NCI-H128 (cell line): ENCODE measurements at regions not wholly inside any gene's neighbourhood (a gene's known extent, or its start where the extent isn't known, plus 50 kb on each side); places are given as distances from the start of the nearest gene placed in this dataset.
"Not testable (repeated sequence)": the region's sequence is repeated elsewhere in the genome, so short reads cannot be mapped to it uniquely, and the experiment has no call there.

Source experiments
- DNase-seq: peaks from one replicate; lab custom pipeline; 2025; ENCODE audit not compliant: unreplicated experiment; lab: John Stamatoyannopoulos, UW

DNA sequence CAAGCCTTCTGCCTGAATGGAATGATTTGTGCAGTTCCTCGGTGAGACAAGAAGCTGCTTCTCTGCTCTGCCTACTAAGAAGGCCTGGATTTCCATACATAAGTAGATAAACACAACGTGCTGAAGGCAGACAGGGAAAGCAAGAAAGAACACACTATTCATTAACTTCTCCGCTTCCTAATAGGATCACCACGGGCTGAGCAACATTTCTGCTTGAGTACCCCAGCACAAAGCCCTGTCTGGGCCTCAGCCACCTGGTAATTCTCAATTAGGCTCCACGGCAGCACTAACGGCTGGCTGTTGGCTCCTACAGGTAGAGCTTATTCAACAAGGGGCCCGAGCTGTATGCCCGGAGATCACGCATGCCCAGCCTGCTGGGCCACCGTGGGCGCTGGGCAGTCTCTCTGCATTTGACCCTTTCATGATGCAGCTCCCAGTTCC is 1156.6 kb downstream of the TBC1D22A start:
- no peak for DNase-seq

DNA sequence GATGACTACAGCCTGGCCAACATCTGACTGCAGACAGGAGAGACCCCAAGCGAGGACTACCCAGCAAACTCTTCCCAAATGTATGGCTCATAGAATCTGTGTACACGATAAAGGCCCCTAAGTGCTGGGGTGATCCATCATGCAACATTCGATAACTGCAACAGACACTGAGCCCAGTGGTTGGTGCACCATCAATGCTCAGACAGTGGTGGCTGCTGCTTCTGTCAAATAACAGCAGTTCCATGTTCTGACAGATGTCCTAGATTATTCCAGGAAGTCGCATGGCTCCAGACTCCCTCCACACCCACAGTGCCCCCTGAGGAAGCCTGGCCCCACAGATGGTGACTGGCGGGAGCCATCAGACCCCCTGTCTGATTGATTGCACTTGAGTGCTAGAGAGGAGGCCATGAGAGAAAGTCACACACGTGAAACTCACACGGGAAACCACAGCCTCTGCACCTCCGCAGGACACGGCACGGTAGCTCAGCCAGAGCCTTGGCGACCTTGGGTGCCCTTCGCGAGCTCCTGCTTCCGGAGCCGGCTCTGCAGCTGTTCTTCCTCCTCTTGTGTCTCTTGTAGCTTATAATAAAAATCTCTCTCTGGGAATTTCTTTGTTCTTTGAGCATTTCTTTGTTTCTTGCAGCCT is 1155.9 kb downstream of the TBC1D22A start:
- no peak for DNase-seq

DNA sequence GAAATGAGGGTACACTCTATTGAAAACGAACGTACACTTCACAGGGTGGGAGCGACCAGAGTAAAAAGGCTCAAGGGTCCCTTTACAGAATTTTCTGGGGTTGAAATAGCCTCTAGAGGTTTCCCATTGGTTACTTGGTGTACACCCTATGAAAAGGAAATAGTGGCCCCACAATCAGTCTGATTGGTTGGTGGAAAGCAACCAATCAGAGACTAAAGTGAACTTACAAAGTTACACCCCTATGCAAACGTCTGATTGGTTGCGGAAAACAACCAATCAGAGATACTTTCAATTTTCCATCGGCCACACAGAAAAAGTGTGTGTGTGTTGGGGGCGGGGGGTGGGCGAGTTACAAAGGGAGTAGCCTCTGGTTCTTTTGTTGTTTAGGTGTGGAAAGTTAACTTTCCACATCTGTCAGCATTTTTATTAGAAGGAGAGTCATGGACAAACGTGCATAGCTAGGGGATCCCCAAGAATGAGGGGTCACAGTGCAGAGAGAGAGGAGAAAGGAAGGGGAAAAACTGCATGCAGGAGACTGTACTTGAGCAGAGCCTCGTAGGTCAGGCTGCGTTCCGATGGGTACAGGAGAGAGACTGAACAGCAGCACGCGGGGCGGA is 1152.1 kb downstream of the TBC1D22A start:
- DNase-seq = no peak

DNA sequence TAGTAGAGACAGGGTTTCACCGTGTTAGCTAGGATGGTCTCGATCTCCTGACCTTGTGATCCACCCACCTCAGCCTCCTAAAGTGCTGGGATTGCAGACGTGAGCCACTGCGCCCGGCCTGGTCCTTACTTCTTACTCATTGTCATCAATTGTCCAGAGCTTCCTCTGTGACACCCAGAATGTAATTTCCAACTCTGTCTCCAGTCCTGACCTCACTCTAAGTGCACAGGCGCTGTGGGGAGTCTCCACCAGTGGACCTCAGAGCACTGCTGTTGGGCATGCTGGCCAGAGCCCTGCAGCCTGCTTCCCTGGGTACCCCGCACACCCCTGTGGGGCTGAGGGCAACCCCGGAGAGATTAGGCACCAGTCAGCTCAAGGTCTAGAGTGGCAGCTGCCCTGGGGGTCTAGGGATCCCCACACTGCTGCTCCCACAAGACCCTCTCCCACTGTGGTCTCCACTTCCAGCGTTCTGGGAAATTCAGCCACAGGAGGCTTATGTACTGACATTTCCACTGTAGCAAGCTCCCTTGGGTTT is 1140.3 kb downstream of the TBC1D22A start:
- DNase-seq = no peak

DNA sequence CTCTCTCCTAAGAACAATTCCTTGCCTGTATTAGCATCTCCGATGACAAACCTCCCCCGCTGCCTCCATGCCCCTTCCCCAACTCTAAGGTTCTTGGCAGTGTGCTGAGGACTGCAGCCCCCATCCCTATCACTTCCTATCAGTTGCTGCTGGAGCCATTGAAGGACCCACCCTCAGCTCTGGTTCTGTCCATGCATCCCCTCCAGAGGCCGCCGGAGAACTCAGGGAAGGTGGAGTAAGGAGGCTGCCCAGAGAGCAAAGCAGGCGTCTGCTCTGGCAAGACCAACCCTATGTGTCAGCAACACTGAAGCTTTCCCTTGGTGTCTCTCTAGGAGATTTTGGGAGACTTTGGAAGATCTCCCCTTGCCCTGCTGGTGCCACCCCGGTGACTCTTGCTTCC is 1139.5 kb downstream of the TBC1D22A start:
- no peak for DNase-seq

DNA sequence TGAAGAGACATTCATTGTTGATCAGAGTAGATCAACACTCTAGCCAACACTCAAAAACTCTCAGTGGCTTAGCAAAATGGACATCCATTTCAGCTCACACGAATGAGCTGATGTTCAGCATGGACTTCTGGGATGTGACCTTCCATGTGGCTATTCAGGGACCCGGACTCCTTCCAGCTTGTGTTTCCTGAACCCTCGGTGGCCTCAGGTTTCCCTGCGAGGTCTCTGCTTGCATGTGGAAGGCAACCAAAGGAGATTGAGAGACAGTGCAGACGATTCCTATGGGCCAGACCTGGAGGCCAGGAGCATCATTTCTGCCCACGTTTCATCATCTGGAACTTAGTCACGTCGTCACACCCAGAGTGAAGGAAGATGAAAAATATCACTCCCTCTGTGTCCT is 1137.4 kb downstream of the TBC1D22A start:
- no peak for DNase-seq

DNA sequence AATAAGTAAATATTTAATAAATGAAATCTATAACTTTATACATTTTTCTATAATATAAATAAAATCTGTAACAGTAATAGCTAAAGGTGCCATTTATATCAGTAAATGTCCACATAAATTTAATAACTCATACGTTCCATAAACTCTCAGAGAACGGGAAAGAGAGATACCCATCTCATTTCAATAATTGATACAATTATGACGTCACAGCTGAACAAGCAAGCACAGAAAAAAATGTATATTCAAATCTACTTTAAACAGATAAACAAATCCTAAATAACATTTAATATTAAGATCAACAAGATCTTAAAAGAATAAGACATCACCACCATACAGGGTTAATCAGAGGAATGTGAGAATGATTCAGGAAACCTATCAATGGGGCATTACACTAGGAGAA is 1136.5 kb downstream of the TBC1D22A start:
- DNase-seq = no peak

DNA sequence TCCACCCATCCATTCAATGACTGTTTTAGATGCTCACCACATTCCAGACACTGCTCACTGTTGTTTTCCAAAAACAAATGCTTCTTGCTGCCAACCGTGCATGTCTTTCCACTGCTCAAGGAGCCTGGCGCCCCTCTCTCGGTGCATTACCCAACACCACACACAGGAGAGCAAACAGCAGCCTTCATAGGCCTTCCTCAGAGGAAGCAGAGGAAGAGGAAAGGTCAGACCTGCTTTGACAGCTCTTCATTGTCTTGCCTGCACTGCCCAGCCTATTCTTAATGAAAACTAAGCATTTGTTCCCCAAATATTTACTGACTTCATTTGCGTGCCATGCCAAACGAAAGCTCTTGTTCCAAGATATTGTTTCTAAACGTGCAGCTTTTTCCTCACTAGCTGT is 1129.2 kb downstream of the TBC1D22A start:
- no peak for DNase-seq

DNA sequence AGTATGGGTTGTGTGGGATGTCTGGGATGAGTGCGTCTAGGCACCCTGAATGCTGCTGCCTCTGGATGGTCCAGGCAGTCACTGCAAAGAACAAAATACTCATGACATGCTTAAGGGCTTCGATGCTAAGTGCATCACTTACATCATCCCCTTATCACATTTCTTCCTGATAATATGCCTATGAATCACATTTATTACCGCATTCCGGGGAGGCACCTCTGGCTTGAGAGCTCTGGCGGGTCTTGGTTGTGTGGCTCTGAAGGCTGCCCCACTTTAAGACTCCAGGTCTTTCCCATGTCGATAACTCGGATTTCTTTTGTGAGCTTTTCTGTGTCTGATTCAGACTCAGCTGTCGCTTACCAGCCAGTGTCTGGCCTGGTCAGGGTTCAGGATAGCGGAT is 1126.4 kb downstream of the TBC1D22A start:
- DNase-seq = no peak

DNA sequence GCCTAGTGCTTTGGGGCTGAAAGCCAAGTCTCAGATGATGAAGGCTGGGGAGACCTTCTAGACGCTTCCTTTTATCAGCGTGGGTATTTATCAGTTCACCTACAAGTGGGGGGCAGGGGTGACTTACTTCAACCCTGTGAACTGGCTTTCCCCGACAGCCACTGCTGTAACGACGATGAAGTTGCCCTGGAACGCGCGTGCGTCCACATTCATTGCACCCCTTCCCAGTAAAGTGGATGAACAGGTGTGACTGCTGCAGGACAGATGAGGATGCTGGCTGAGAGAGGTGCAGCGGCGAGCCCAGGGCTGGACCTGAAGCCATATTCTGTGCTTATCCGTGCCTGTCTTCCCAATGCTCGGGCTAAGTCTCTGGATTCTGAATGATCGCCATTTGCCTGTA is 1122.3 kb downstream of the TBC1D22A start:
- DNase-seq = no peak

DNA sequence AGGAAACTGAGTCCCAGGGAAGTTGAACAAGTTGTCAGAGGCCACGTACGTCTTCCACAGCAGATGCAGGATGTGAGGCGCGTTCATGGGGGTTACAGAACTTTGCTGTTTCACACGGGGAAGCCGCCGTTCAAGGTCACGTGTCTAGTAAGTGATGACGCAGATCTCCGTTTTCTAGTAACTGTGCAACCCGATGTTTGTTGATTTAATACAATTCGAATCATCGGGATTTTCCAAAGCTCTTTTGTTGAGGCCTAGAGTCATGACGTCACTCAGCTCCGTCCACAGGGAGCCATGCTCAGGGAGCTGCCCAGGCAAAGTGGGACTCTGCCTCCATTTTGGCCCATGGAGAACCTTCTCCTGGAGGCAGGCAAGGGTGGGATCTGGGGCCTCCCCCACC is 1121.8 kb downstream of the TBC1D22A start:
- no peak for DNase-seq

DNA sequence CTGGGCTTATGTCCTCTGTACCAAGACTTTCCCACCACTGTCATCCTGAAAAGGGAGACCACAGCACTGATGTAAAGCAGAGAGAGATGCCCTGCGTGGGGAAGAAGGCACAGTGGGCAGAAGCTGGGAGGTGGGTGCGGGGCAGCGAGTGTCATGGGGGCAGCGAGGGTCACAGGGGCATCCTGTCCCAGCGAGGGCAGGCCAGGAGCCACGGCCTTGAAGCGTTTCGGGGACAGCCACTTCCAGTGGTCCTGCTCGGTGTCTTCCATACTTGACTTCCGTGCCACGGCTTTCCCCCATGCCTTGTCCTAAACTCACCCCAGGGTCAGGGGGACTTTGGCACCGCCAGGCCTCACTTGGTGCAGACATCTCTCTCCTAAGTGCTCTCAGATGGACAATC is 1121.3 kb downstream of the TBC1D22A start:
- DNase-seq = no peak

DNA sequence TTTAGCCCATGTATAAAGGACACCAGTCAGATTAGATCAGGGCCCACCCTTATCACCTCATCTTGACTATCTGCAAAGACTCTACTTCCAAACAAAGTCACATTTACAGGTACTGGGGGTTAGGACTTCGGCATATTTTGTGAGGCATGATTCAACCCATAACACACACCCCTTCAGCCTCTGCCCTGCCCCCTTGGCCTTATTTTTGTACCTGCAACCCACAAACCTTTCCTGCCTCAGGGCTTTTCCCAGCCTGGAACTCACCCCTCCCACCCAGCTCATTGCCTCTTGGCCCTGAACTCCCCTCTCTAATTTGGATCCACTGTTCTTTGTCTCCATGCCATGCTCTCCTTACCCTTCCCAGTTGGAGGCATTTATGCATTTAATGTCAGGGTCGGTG is 1116.9 kb downstream of the TBC1D22A start:
- no peak for DNase-seq

DNA sequence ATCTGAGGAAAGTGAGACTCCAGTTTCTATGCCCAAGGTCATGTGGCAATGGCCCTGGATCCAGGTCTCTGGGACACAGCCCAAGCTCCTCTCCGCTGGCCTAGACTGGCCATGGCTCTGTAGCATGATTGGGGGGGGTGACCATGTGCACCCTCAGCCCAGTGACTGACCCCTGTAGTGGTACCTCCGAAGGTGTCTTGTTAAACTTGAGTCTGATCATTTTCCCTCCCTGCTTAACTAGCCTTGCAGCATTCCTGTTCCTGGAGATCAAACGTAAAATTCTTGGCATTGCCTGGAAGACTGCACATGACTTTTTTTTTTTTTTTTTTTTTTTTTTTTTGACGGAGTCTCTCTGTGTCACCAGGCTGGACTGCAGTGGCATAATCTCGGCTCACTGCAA is 1116.0 kb downstream of the TBC1D22A start:
- no peak for DNase-seq

DNA sequence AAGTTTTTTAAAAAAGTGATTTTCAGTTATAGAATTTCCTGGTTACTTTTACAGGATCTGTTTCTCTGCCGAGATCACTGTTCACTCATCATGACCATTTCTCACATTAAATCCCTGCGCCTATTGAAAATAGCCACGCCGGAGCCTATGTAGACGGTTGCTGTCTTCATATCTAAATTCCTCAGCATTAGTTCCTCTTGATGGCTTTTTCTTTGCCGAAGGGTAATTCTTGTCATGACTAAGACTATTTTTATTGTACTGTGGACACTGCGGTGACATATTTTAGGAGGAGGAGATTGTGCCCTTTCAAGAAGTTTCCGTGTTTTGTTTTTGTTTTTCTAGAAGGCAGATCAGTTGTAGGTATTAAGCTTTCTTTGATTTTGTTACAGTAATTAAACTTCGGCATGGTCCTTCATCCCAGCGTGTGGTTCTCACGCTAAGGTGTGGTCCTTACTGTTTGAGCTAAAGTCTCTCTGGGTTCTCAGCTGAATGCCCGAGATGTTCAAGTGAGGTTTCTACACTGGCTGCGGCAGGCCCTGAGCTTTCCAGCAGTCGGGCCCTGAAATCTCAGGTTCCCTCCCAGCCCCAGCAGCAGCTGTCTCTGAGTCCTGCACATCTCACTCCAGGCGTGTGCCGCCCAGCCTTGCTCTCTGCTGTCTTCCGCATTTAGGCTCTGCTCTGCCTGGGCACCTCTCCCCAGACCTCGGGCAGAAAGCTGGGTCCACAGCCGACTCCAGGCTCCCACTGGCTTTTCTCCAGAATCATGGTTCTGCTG is 1110.5 kb downstream of the TBC1D22A start:
- DNase-seq = no peak

DNA sequence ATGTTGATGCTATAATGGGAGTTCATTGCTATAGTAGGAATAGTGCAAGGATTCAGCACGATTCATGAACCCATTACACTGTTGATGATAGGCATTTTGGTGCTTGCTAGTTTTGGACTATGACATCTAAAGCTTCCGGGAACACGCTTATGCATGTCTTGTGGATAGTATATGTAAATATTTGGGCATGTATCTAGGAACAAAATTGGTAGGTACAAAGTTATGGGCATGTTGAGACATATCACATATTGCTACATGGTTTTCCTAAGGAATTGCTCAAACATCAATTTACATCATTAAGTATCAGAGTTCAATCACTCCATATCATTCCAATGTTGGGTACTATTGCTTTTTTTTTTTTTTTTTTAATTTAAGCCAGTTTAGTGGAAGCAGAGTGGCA is 1103.2 kb downstream of the TBC1D22A start:
- no peak for DNase-seq

DNA sequence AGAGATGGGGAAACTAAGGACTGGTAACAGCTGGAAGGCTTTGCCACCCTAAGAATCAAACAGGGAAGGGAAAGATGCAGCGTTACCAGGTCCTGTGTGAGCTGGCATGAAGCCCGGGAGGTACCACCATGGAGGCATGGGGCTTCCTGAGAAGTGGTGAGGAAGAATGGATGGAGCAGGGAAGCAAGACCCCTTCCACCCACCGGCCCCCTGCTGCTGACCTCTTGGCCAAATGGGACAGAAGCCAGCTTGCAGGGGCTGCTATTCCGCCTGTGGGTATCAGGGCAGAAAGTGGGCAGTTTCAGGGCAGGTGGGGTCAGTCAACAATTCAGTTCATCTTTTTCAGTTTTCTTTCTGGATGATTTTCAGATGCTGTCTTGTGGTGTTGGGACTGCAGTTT is 1099.9 kb downstream of the TBC1D22A start:
- no peak for DNase-seq

DNA sequence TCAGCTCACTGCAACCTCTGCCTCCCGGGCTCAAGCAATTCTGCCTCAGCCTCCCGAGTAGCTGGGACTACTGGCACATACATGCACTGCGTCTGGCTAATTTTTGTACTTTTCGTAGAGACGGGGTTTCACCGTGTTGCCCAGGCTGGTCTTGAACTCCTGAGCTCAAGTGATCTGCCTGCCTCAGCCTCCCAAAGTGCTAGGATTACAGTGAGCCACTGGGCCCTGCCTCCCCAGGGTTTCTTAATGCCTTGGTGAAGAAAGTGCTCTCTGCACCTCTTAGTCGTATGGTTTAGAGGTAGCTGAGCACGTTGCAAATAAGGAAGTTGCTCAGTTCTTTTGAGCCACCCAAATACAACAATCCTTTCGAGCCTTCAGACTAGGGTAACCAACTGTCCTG is 1098.5 kb downstream of the TBC1D22A start:
- not testable (repeated sequence) for DNase-seq

DNA sequence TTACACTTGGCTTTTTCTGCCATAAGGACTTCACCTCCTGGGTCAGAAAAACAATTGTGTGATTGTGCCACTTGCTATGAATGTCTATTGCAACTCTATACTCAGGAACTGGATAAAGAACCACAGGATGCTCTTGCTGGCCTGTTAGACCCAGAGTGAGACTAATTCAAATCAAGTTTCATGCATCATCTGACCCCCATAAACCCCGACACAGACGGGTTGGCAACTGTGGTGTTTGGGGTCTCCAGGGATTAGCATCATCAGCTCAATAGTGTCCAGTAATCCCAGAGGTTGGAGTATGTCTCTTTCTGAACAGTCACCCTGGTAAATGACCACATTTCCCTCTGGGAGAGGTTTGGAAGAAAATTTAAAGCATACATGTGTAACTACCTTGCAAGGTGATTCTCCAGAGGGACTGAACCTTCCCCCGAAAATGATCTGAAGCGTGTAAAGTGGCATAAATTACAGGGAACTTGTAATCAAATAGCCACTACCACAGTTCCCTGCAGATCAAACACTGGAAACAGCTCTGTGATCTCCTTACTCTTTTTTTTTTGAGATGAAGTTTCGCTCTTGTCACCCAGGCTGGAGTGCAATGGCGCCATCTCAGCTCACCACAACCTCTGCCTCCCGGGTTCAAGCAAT is 1097.6 kb downstream of the TBC1D22A start:
- DNase-seq = no peak

DNA sequence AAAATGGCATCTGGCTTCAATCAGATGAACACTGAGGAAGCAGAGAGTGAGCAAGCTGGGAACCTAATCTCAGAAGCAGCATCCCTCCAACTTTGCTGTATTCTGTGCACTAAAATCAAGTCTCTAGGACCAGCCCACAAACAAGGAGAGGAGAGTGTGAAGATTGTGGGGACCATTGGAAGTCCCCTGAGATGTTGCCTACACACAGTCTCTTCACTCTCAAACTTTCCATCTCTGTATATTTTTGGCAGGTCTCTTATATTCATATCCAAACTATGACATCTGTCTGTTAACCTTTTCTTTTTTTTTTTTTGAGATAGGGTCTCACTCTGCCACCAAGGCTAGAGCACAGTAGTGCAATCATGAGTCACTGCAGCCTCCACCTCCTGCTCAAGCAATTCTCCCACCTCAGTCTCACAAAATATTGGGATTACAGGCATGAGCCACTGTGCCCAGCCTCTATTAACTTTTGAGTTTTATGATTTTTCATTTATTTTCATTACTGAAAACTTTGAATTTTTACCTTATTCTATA is 1096.4 kb downstream of the TBC1D22A start:
- DNase-seq = no peak

DNA sequence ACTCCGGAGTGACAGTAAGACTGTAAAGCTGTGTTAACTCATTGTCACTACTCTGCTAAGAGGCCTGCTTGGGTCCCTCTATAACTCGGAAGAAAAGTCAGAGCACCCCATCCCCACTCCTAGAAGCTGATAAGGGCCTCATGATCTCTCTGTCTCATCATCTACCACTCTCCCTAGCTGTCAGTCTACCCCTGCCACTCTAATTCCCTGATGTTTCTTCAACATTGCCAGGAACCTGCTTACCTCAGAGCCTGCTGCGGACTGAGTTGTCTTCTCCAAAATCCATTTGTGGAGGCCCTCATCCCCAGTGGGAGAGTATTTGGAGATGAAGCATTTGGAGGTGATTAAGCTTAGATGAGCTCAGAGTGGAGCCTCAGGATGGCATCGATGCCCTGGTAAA is 1092.2 kb downstream of the TBC1D22A start:
- no peak for DNase-seq
